ENCODE measurements at regions not wholly inside any gene's neighbourhood (a gene's known extent, or its start where the extent isn't known, plus 50 kb on each side); places are given as distances from the start of the nearest gene placed in this dataset.

DNA sequence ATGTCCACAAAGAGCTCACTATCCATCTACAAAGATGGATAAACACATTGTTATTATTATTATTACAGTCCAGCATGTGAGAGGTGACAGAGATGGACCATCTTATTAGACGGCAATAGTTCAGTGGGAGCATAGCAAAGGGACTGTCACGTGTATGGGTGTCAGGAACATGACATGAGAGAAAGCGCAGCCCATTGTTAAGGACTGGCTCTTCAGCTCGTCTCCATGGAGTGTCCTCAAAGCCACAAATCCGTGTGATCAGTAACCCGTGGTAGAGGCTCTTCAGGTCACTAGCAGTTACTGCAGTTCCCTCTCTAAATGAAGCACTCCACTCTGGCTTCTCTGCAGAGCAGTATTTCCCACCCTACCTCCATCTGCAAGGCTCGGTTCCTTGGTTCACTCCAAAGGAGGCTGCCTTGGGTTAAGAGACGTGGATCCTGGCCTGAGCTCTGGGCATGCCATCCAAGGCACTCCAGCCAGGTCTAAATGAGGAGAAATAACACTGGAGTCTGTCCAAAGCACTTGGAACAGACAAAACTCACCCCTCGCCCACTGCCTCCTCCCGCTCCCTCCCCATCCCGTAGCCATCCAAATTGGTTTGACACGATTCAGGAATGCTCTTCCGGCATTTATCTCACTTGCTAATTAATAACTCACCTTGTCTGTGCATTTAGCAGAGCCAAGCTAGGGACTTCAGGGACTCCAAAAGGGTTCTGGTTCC is 122.3 kb upstream of the WWC1 start:
- H4K20me1 ChIP-seq (ENCODE audit: insufficient read depth, low read length), result no peaks in the 10 kb centered on the region
- TF ChIP-seq, protein P1, sequence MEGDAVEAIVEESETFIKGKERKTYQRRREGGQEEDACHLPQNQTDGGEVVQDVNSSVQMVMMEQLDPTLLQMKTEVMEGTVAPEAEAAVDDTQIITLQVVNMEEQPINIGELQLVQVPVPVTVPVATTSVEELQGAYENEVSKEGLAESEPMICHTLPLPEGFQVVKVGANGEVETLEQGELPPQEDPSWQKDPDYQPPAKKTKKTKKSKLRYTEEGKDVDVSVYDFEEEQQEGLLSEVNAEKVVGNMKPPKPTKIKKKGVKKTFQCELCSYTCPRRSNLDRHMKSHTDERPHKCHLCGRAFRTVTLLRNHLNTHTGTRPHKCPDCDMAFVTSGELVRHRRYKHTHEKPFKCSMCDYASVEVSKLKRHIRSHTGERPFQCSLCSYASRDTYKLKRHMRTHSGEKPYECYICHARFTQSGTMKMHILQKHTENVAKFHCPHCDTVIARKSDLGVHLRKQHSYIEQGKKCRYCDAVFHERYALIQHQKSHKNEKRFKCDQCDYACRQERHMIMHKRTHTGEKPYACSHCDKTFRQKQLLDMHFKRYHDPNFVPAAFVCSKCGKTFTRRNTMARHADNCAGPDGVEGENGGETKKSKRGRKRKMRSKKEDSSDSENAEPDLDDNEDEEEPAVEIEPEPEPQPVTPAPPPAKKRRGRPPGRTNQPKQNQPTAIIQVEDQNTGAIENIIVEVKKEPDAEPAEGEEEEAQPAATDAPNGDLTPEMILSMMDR (conservative IDR thresholded peaks at IDR 0.05; ENCODE audit: low read length), result no peak
- TF ChIP-seq EZH2phosphoT487 (IDR thresholded peaks at IDR 0.05; ENCODE audit: borderline replicate concordance, low read depth, low read length), result no peak
- no peak overlapping the region for H3K4me2 ChIP-seq (ENCODE audit: low read length)
- DNase-seq (ENCODE audit: low spot score), result no peak
- no peaks in the 10 kb centered on the region for H3K79me2 ChIP-seq (ENCODE audit: insufficient read depth, low read depth, low read length)
- intact Hi-C loops (cut with micrococcal nuclease; ENCODE audit: unreplicated experiment), result no loop called here
- no peak overlapping the region for H2AFZ ChIP-seq (ENCODE audit: low read length)
- no peak overlapping the region for H3K27ac ChIP-seq (ENCODE audit: low read depth, low read length, poor library complexity, severe bottlenecking)
- no peak overlapping the region for H3K4me3 ChIP-seq (ENCODE audit: low read depth, low read length, poor library complexity, severe bottlenecking)
- POLR2A ChIA-PET, result interaction anchor here (0.7 kb wide), 1 partner anchor 1270 kb away, joined by 4 read pairs; no protein-coding TSS in a partner anchor
- H3K36me3 ChIP-seq (ENCODE audit: insufficient read depth, low read length), result no peaks in the 10 kb centered on the region
- no TSS peak for BruUV-seq (replicated peaks)
- H3K9me3 ChIP-seq (ENCODE audit: low read length), result no peaks in the 10 kb centered on the region
- CTCF ChIA-PET (ENCODE audit: unreplicated experiment), result no interaction called here
- no peaks in the 10 kb centered on the region for H3K9me2 ChIP-seq (ENCODE audit: insufficient read depth, low read length)
- H3K4me1 ChIP-seq (ENCODE audit: insufficient read depth, low read length, poor library complexity, severe bottlenecking), result no peaks in the 10 kb centered on the region

DNA sequence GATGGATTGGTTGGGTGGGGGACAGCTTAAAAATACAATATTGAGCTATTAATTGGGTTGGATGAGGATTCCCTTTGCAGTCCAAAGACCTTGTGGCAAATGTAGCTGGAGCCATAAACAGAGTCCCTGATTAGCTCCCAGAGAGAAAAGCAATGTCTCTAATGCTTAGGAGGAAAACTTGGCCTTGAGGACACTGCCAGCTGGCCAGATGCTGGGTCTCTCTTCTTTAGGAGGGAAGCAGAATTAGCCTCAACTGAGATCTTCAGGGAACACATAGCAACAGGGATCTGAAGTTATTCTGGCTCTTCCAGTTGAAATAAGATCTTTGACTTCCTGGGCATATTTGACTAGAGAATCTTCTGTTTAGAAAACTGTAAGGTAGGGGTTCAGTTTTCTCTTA is 121.7 kb upstream of the WWC1 start:
- ChIA-PET POLR2A (no interaction called here), CTCF (ENCODE audit: unreplicated experiment) (no interaction called here)
- Histone ChIP-seq H2AFZ (ENCODE audit: low read length) (no peak overlapping the region), H3K27ac (ENCODE audit: low read depth, low read length, poor library complexity, severe bottlenecking) (no peak overlapping the region), H3K4me1 (ENCODE audit: insufficient read depth, low read length, poor library complexity, severe bottlenecking) (no peaks in the 10 kb centered on the region), H3K79me2 (ENCODE audit: insufficient read depth, low read depth, low read length) (no peaks in the 10 kb centered on the region), H3K36me3 (ENCODE audit: insufficient read depth, low read length) (no peaks in the 10 kb centered on the region), H3K9me2 (ENCODE audit: insufficient read depth, low read length) (no peaks in the 10 kb centered on the region), H3K4me3 (ENCODE audit: low read depth, low read length, poor library complexity, severe bottlenecking) (no peak overlapping the region), H3K4me2 (ENCODE audit: low read length) (no peak overlapping the region), H3K9me3 (ENCODE audit: low read length) (no peaks in the 10 kb centered on the region), H4K20me1 (ENCODE audit: insufficient read depth, low read length) (no peaks in the 10 kb centered on the region)
- intact Hi-C loops (cut with micrococcal nuclease; ENCODE audit: unreplicated experiment), result no loop called here
- no peak for DNase-seq (ENCODE audit: low spot score)
- no peak for TF ChIP-seq EZH2phosphoT487 (IDR thresholded peaks at IDR 0.05; ENCODE audit: borderline replicate concordance, low read depth, low read length)
- TF ChIP-seq, protein P1 (conservative IDR thresholded peaks at IDR 0.05; ENCODE audit: low read length), result no peak
- BruUV-seq (replicated peaks), result no TSS peak

DNA sequence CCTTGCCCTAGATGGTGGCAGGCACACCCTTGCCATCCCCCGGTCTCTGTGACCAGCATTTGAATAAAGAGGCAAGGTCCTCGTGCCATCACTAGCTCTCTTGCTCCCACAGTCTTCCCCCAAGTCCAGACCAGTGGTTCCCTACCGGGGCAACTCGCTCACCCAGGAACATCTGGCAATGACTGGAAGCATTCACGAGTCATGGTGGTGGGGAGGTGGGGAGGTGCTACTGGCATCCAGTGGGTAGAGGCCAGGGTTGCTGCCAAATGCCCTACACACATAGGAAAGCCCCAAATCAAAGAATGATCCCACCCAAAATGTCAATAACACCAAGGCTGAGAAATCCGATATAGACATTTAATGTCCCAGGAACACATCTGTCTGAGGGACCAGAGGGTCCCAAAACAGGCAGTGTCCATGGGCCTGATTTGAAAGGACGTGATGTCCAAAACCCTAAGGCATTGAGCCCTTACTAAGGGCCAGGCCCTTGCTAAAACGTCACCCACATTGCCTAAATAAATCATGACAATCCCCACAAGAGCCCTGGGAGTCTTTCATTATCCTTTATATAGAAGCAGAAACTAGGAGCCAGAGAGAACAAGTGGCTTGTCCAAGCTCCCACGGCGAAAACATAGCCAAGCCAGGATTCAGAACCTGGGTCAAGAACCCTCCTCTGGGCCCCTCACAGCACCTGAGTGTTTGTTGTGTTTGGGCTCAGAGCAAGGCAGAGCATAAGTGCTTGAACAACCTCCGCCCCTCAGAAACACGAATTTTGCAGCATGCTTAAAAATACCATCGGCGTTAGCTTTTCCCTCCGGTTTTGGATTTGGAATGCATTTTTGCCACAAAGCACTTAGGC is 119.3 kb upstream of the WWC1 start:
- no peaks in the 10 kb centered on the region for H3K9me3 ChIP-seq (ENCODE audit: low read length)
- H3K4me3 ChIP-seq (ENCODE audit: low read depth, low read length, poor library complexity, severe bottlenecking), result no peak overlapping the region
- H3K79me2 ChIP-seq (ENCODE audit: insufficient read depth, low read depth, low read length), result no peaks in the 10 kb centered on the region
- no peaks in the 10 kb centered on the region for H4K20me1 ChIP-seq (ENCODE audit: insufficient read depth, low read length)
- TF ChIP-seq, protein P1 (conservative IDR thresholded peaks at IDR 0.05; ENCODE audit: low read length), result no peak
- no peak for TF ChIP-seq EZH2phosphoT487 (IDR thresholded peaks at IDR 0.05; ENCODE audit: borderline replicate concordance, low read depth, low read length)
- ChIA-PET POLR2A (no interaction called here), CTCF (ENCODE audit: unreplicated experiment) (no interaction called here)
- no peak overlapping the region for H2AFZ ChIP-seq (ENCODE audit: low read length)
- no peak overlapping the region for H3K27ac ChIP-seq (ENCODE audit: low read depth, low read length, poor library complexity, severe bottlenecking)
- no peak overlapping the region for H3K4me2 ChIP-seq (ENCODE audit: low read length)
- H3K9me2 ChIP-seq (ENCODE audit: insufficient read depth, low read length), result no peaks in the 10 kb centered on the region
- no peaks in the 10 kb centered on the region for H3K4me1 ChIP-seq (ENCODE audit: insufficient read depth, low read length, poor library complexity, severe bottlenecking)
- no TSS peak for BruUV-seq (replicated peaks)
- DNase-seq (ENCODE audit: low spot score), result no peak
- intact Hi-C loops (cut with micrococcal nuclease; ENCODE audit: unreplicated experiment), result no loop called here
- H3K36me3 ChIP-seq (ENCODE audit: insufficient read depth, low read length), result no peaks in the 10 kb centered on the region
